NCI-H128 (cell line): ENCODE measurements at regions not wholly inside any gene's neighbourhood (a gene's known extent, or its start where the extent isn't known, plus 50 kb on each side); places are given as distances from the start of the nearest gene placed in this dataset.

Source experiments
- DNase-seq: peaks from one replicate; lab custom pipeline; 2025; ENCODE audit not compliant: unreplicated experiment; lab: John Stamatoyannopoulos, UW

- DNase-seq = no peak
These were observed 396.6 kb downstream of the DMAC1 start for GRCh38 chr9:7403028-7403389.

DNA sequence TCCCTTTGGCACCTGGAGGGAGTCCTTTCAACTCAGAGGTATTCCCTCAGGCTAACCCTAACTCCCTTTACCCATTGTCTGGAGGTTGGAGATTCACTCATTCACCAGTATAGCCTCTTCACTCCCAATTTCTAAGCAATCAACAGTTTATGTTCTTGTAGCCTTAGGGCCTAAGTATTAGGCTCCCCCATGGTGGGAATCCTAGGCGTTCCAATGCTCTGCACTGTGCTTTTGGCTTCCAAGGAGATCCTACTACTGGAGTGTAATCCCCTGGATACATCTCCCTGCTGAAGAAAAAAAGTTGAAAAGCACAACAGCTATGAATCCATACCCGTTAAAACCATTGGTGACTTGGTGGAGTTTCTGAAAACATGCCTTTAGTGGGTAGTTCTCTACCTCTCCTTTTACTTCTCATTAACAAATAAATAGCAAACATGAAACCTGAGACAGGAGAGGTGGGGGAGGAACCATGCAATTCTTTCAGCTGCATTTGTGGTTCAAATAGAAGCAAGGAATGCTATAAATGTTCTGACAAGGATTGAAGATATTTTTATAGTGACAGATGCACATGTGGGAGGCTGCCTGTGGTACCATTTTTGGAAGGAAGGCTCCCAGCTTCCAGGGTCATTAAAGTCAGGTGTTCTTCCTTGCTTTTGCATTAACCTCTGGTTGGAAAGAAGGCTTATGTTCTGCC, 397.1 kb downstream of the DMAC1 start:
- no peak for DNase-seq

DNA sequence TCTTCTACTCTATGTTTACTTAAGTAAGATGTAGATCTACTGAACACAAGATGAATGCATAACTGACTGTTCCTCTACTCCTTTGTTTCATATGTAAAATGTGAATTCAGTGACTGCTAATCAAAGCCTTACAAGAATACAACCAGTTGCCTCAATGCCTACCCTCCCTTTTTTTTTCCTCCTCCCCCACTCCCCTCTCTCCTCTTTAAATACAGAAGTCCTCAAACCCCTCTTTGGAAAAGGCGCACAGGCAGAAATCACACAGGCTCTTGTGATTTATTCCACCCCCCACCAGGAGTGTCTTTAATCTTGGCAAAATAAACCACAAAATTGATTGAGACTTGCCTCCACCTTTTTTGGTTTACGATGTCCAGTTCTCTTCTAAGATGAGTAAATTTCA, 398.5 kb downstream of the DMAC1 start:
- DNase-seq = no peak

DNA sequence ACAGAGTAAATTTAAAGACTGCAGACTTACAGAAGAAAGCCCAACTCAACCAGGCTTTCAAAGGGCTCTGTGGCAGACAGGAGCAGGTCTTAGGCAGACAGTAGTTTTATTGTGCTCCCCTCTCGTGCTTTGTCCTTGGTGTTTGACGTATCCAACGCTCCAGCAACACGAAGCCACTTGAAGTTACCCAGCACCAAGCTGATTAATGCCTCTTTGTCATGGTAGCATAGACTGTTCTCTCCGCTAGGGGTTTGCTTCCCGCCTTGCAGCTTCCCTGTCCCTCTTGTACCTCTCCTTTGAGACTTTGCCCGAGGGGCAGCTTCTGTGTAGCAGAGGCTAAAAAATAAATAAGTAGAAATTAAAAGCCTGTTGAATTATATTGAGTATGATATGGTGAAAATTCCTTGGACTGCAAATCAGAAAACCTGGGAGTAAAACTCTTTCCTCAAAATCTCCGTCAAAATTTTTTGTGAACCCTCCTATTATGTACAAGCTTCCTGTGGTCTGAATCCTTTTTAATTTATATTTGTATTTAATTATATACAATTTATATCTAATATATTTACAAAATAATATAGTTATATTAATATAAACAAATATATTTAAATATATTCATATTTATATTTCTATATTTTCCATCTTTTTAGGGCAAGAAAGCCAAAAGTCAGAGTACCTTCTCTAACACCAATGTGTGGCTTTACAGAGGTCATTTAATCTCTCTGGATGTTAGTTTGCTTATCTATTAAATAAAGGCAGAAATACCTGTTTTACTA, 405.4 kb downstream of the DMAC1 start:
- DNase-seq = no peak

- DNase-seq = no peak
These were observed 407.4 kb downstream of the DMAC1 start for GRCh38 chr9:7392148-7392547.

DNA sequence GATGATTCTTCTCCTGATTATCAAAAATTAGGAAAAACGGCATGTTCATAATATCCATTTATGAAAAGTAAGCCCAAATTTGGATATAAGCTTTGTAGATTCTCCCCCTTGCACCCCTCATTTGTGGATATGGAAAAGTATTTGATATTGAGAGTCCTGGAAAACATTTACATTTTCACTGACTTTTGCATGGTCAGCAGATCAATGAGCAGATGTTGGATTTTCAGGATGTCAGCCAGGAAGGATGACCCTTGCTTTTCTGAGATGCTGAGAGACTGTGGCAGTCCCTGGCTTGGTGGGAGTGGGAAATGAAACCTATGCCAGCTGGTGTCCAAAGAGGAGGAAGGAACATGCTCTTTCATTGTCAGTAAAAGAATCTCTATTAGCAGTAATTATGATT, 410.8 kb downstream of the DMAC1 start:
- no peak for DNase-seq

GRCh38 chr9:7387840-7388239, 411.7 kb downstream of the DMAC1 start:
- DNase-seq = no peak

DNA sequence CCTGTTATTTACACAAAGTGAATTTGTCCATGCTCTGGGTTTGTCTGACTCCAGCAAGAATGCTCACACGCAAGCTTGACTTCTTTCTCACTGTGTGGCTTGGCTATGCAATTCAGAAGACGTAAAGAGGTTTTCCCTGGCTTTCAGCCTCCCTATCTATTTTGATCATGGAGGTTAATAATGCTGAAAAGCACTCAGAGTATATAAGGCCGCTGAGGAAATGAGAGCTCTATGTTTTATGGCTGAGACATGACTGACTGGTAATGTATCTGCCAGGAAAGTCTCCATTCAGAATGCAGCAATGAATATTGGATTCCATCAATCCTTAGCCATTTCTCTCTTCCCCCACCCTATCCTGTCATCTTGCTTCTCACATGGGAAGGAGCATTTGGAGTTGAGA, 417.3 kb downstream of the DMAC1 start:
- no peak for DNase-seq

GRCh38 chr9:7377489-7377888, 422.1 kb downstream of the DMAC1 start:
- DNase-seq = no peak

GRCh38 chr9:7376833-7377232, 422.7 kb downstream of the DMAC1 start:
- DNase-seq = no peak

DNA sequence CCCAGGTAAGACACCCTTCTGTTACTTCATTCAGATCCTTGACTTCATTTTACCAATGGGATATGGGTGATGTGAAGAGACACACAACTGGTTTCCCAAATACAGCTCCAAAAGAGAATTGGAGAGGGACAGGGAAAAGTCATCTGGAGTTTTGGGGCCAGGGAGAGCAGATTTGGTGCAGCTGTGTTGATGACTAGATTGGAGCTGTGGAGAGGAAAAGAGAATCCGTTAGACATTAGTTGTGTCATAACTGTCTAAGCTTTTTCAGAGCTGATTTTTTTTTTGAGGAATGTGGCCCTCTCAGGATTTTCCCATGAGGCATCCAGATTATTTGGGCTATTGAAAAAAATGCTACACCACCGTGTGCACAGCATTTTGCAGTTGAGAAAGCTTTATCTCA, 423.4 kb downstream of the DMAC1 start:
- DNase-seq = no peak

DNA sequence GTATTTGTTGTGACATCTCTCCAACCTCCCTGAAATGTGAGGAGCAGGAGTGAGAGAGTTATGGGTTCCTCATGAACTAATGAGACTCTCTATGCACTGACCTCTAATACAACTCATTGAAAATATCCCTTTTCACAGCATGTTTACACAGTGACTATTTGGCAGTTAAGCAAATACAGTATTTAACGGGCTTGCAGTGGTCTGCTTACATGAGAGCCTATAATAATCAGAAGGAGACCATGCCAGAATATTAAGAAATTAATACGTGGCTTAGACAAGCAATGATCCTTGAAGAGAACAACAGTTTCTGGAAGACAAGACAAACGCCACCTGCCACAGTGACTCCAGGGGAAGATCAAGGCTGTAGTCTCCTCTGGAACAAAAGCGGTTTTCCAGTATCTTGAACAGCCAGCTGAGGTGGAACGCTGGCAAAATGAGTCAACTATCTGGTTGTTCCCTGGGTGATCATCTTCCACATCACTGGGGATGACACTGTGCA, 424.5 kb downstream of the DMAC1 start:
- no peak for DNase-seq

- DNase-seq = no peak
These were observed 428.6 kb downstream of the DMAC1 start for GRCh38 chr9:7370988-7371387.

- no peak for DNase-seq
These were observed 429.2 kb downstream of the DMAC1 start for GRCh38 chr9:7370381-7370780.

DNA sequence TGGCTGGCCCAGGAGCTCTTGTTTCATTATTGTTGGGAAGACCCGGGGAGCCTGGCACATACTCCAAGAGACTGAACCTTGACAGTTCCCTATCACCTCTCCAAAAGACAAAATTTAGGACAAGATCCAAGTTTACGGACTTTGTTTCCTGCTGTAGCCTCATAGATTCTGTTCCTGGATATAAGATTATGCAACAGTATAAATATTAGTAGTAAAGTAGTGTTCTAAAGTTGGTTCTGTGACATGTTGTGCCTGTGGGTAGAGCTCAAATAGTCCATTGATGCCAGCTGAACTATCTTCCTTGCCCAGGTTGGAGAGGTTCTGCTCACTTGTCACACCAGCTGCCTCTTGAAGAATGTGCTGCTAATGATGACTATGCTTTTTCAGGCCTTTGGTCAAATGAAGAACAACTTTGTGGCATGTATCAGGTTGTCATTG, 430.2 kb downstream of the DMAC1 start:
- no peak for DNase-seq

DNA sequence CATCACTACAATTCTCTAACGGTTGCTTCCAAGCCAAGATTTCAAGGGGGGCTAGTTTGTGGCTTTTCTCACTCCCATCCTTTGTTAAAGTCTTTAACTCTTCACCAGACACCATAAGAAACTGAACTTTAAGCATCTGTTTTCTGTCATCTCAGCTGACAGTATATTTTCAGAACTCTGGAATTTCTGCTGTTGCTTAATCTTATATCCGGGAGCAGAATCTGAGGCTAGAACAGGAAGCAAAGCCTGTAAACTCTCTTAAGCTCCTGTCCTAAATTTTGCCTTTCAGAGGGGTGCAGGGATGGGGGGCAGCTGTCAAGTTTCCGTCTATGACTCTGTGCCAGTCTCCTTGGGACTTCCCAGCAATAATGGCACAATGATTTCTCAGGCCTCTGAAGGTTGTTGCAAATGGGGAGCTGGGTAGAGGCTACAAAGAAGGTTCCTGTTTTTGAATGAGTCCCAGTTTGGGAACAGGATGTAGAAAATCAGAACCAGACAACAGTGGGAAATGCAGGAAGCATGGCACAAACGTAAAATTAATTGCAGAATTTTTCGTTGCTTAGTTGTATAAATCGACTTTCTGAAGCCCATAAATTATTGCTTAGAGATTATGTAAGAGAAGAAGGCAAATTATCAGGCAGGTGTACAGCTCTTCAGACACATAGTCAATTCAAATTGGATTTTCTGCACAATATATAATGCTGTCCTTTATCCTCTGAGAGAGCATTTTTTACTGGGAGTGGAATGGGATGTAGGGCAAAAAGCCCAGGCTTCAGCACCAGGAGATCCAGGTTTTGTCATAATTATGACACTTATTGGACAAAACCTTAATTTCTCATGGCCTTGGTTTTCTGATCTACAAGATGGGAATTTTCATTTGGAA, 430.9 kb downstream of the DMAC1 start:
- no peak for DNase-seq

- no peak for DNase-seq
These were observed 431.9 kb downstream of the DMAC1 start for GRCh38 chr9:7367726-7368125.

DNA sequence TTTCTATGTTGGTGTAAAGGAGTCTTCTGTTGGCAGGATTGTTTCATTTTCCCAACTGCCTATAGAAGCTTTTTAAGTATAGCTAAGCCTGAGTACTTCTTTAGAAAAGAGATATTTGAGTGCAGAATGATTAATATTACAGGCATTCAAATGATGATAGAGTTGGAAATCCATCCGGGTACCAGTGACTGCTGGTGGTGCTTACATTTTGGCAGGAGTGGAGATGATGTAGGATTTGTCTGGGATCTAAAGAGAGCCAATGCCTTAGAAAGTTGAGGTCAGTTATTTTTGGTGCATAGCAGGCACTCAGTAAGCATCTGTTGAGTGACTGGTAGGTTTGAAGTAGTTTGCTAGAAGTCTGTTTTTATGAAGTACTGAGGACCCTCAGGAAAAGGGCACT, 433.5 kb downstream of the DMAC1 start:
- DNase-seq = no peak

DNA sequence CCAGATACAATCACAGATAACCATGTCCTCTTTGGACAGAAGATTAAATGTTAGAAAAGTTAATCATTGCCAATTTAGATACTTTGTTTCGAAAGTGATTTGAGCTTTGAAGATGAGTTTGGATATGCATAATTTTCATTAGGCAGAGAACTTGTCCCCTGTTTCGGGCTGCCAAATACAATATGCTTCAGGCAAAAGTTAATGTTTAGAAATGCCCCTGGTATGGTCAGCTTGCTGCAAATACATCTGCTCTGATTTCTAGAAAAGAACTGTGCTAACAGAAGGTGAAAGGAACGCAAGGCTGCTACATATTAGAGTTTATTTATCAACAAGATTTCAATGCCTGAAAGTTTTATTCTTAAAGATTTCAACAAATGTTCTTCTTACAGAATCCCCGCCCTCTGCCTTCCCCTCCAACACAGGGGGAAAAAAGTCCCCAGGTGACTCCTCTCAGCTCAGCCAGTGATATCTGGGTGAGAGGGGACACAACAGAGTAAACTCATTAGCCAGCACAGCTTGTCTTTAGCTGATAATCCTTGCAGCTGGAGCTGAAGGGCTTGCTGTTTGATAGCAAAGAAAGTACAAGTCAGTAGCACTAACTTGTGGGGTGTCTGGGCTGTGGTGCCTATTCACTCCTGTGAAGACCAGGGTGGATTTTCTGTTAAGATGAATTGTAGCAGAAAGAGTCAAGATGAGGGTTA, 435.7 kb downstream of the DMAC1 start:
- no peak for DNase-seq

GRCh38 chr9:7360513-7360912, 439.1 kb downstream of the DMAC1 start:
- no peak for DNase-seq

DNA sequence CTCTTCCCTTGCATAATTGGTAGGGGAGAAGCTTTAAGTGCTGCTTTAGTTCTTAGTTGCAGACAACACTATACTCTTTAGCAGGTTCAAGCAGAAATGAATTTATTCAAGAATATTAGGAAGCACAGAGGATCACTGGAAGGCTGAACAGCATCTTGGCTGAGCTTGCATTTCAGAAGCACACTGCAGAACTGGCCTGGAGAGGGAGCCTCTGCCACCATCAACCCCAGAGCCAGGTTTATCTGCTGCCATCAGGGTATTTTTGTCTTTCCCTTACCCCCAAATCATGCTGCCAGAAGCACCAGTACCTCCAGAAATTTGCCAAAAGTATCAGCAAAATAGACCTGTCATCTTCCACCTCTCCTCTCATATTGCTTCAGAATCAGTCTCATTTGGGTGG, 440.7 kb downstream of the DMAC1 start:
- DNase-seq = no peak
